HEK293 (cell line): ENCODE measurements at regions not wholly inside any gene's neighbourhood (a gene's known extent, or its start where the extent isn't known, plus 50 kb on each side); places are given as distances from the start of the nearest gene placed in this dataset.

Source experiments
- CTCF ChIA-PET: fragments of 350-600 bp; formaldehyde crosslinking; extraction: SDS; loops from one replicate; lab custom pipeline; 2021; ENCODE audit warnings: antibody characterized with exemption; lab: Yijun Ruan, JAX
- POLR2A ChIA-PET: fragments of 300-600 bp; formaldehyde crosslinking; extraction: SDS; loops from one replicate; lab custom pipeline; 2020; ENCODE audit warnings: antibody characterized with exemption, inconsistent platforms; lab: Yijun Ruan, JAX
- H3K27ac ChIP-seq: fragments of 200-500 bp; sonication (Bioruptor generic); 2 replicates; pipeline ENCODE4 v1.5.1; 2014; ENCODE audit warnings: low read depth, low read length, control low read depth, inconsistent platforms; ENCODE audit errors: extremely low read depth
- H3K36me3 ChIP-seq, 2 experiments: fragments of 200-500 bp in 1 of 2; sonication (Bioruptor generic) in 1 of 2; 1 replicate in 1 of 2; 2 replicates in 1 of 2; pipeline ENCODE4 v1.5.1; 2014 to 2017; ENCODE audit warnings: inconsistent platforms in 2 of 2, low read length in 2 of 2; ENCODE audit not compliant: control insufficient read depth in 2 of 2, insufficient read depth in 1 of 2
- H3K4me1 ChIP-seq: fragments of 200-500 bp; sonication (Bioruptor generic); 2 replicates; pipeline ENCODE4 v1.5.1; 2014; ENCODE audit warnings: mild to moderate bottlenecking, low read length, inconsistent platforms; ENCODE audit not compliant: control insufficient read depth, insufficient read depth
- H3K4me3 ChIP-seq: 2 replicates; pipeline ENCODE4 v1.5.1; 2011; ENCODE audit warnings: low read depth, mild to moderate bottlenecking, control low read depth, low read length, moderate library complexity
- H3K9me3 ChIP-seq: fragments of 200-500 bp; sonication (Bioruptor generic); 2 replicates; pipeline ENCODE4 v1.5.1; 2014; ENCODE audit warnings: low read depth, low read length, inconsistent platforms; ENCODE audit not compliant: control insufficient read depth, insufficient read depth
- HOXD13 ChIP-seq: sonication (generic); formaldehyde crosslinking; IDR thresholded peaks from 2 replicates; pipeline ENCODE4 v1.8.0; 2022; ENCODE audit warnings: missing genetic modification reagents, borderline replicate concordance
- SP3 ChIP-seq: fragments of 450-650 bp; formaldehyde crosslinking; IDR thresholded peaks from 2 replicates; pipeline ENCODE4 v1.5.1; 2016; ENCODE audit warnings: missing biosample characterization, missing genetic modification characterization
- WT1 ChIP-seq: fragments of 450-650 bp; formaldehyde crosslinking; IDR thresholded peaks from 2 replicates; pipeline ENCODE4 v1.5.1; 2016; ENCODE audit warnings: missing biosample characterization, missing genetic modification characterization
- ZNF112 ChIP-seq: fragments of 450-650 bp; formaldehyde crosslinking; IDR thresholded peaks from 2 replicates; pipeline ENCODE4 v1.5.0; 2017; ENCODE audit warnings: missing biosample characterization, missing genetic modification characterization
- ZNF133 ChIP-seq: fragments of 450-650 bp; formaldehyde crosslinking; IDR thresholded peaks from 2 replicates; pipeline ENCODE4 v1.5.1; 2016; ENCODE audit warnings: missing biosample characterization, missing genetic modification characterization
- ZNF211 ChIP-seq: fragments of 450-650 bp; formaldehyde crosslinking; IDR thresholded peaks from 2 replicates; pipeline ENCODE4 v1.5.1; 2016; ENCODE audit warnings: low read depth, missing biosample characterization, missing genetic modification characterization
- ZNF221 ChIP-seq: fragments of 450-650 bp; formaldehyde crosslinking; IDR thresholded peaks from 2 replicates; pipeline ENCODE4 v1.5.1; 2017; ENCODE audit warnings: missing biosample characterization, missing genetic modification characterization, borderline replicate concordance
- ZNF324 ChIP-seq: fragments of 450-650 bp; formaldehyde crosslinking; IDR thresholded peaks from 2 replicates; pipeline ENCODE4 v1.5.1; 2016; ENCODE audit warnings: missing biosample characterization, missing genetic modification characterization
- ZNF366 ChIP-seq: fragments of 450-650 bp; formaldehyde crosslinking; conservative IDR thresholded peaks from 2 replicates; pipeline ENCODE4 v1.5.1; 2016; ENCODE audit warnings: missing biosample characterization, missing genetic modification characterization
- ZNF473 ChIP-seq: fragments of 450-650 bp; formaldehyde crosslinking; IDR thresholded peaks from 2 replicates; pipeline ENCODE4 v1.5.1; 2017; ENCODE audit warnings: missing biosample characterization, missing genetic modification characterization
- ZNF530 ChIP-seq: fragments of 450-650 bp; formaldehyde crosslinking; IDR thresholded peaks from 2 replicates; pipeline ENCODE4 v1.5.1; 2016; ENCODE audit warnings: low read depth, missing biosample characterization, missing genetic modification characterization
- ZNF600 ChIP-seq: fragments of 450-650 bp; formaldehyde crosslinking; IDR thresholded peaks from 2 replicates; pipeline ENCODE4 v1.5.1; 2016; ENCODE audit warnings: missing biosample characterization, missing genetic modification characterization
- ZNF654 ChIP-seq: fragments of 450-650 bp; formaldehyde crosslinking; IDR thresholded peaks from 2 replicates; pipeline ENCODE4 v1.5.1; 2016; ENCODE audit warnings: low read depth, missing biosample characterization, missing genetic modification characterization
- ZNF768 ChIP-seq: fragments of 450-650 bp; formaldehyde crosslinking; IDR thresholded peaks from 2 replicates; pipeline ENCODE4 v1.5.1; 2018; ENCODE audit warnings: missing biosample characterization, mild to moderate bottlenecking, missing genetic modification characterization
- TF ChIP-seq, protein P1 (sequence below): fragments of 450-650 bp; formaldehyde crosslinking; IDR thresholded peaks from 2 replicates; pipeline ENCODE4 v1.5.1; 2016; ENCODE audit warnings: missing biosample characterization, missing genetic modification characterization
- TF ChIP-seq, protein P2 (sequence below): fragments of 450-650 bp; IDR thresholded peaks from 2 replicates; pipeline ENCODE4 v1.5.1; 2018; ENCODE audit warnings: missing biosample characterization, mild to moderate bottlenecking, missing genetic modification characterization
- TF ChIP-seq, protein P3 (sequence below): fragments of 450-650 bp; formaldehyde crosslinking; IDR thresholded peaks from 2 replicates; pipeline ENCODE4 v1.5.1; 2017; ENCODE audit warnings: missing biosample characterization, missing genetic modification characterization
- TF ChIP-seq, protein P4 (sequence below): fragments of 450-650 bp; formaldehyde crosslinking; IDR thresholded peaks from 2 replicates; pipeline ENCODE4 v1.5.1; 2017; ENCODE audit warnings: missing biosample characterization, mild to moderate bottlenecking, missing genetic modification characterization, moderate library complexity
- TF ChIP-seq, protein P5 (sequence below): fragments of 450-650 bp; formaldehyde crosslinking; IDR thresholded peaks from 2 replicates; pipeline ENCODE4 v1.5.1; 2016; ENCODE audit warnings: missing biosample characterization, missing genetic modification characterization
- TF ChIP-seq, protein P6 (sequence below): fragments of 450-650 bp; formaldehyde crosslinking; IDR thresholded peaks from 2 replicates; pipeline ENCODE4 v1.5.1; 2016; ENCODE audit warnings: missing biosample characterization, missing genetic modification characterization

DNA sequence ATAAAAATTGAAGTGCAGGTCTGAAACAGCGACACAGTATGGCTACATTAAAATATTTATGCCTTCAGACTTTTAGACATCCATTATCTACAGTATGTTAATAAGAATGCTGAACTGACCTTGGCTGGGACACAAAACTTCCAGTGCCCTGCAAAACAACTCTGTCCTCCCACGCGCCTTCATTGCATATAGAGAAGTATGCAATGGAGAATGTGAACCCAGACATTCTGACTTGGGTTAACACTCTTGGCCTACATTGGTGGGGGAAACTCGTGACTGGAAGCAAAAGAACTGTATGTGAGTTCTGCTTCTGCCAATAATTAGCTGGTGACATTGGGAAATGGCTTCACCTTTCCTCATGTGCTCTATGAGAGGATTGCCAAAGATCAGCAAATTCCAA, 110.5 kb upstream of the SLC24A5 start:
- Histone ChIP-seq H3K27ac (no peak overlapping the region), H3K36me3 (no peaks in the 10 kb centered on the region), H3K9me3 (no peaks in the 10 kb centered on the region), H3K4me3 (no peak overlapping the region), H3K4me1 (peaks cover 6% of the 10 kb centered on the region; the same call in 1 of the 2 replicates)
- TF ChIP-seq ZNF366 (tag by site-specific recombination) (no peak), ZNF221 (tag by site-specific recombination) (no peak), WT1 (tag by site-specific recombination) (no peak), ZNF530 (no peak), ZNF768 (tag by site-specific recombination) (no peak), ZNF211 (tag by site-specific recombination) (no peak), ZNF473 (tag by site-specific recombination) (no peak), ZNF112 (tag by site-specific recombination) (no peak), ZNF654 (tag by site-specific recombination) (no peak), ZNF324 (tag by site-specific recombination) (no peak), ZNF133 (tag by site-specific recombination) (no peak), HOXD13 (no peak), SP3 (tag by site-specific recombination) (no peak), ZNF600 (tag by site-specific recombination) (no peak)
- TF ChIP-seq, protein P1, sequence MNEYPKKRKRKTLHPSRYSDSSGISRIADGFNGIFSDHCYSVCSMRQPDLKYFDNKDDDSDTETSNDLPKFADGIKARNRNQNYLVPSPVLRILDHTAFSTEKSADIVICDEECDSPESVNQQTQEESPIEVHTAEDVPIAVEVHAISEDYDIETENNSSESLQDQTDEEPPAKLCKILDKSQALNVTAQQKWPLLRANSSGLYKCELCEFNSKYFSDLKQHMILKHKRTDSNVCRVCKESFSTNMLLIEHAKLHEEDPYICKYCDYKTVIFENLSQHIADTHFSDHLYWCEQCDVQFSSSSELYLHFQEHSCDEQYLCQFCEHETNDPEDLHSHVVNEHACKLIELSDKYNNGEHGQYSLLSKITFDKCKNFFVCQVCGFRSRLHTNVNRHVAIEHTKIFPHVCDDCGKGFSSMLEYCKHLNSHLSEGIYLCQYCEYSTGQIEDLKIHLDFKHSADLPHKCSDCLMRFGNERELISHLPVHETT (tag by site-specific recombination) = no peak
- TF ChIP-seq, protein P2, sequence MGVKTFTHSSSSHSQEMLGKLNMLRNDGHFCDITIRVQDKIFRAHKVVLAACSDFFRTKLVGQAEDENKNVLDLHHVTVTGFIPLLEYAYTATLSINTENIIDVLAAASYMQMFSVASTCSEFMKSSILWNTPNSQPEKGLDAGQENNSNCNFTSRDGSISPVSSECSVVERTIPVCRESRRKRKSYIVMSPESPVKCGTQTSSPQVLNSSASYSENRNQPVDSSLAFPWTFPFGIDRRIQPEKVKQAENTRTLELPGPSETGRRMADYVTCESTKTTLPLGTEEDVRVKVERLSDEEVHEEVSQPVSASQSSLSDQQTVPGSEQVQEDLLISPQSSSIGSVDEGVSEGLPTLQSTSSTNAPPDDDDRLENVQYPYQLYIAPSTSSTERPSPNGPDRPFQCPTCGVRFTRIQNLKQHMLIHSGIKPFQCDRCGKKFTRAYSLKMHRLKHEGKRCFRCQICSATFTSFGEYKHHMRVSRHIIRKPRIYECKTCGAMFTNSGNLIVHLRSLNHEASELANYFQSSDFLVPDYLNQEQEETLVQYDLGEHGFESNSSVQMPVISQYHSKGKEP (tag by site-specific recombination) = no peak
- TF ChIP-seq, protein P3, sequence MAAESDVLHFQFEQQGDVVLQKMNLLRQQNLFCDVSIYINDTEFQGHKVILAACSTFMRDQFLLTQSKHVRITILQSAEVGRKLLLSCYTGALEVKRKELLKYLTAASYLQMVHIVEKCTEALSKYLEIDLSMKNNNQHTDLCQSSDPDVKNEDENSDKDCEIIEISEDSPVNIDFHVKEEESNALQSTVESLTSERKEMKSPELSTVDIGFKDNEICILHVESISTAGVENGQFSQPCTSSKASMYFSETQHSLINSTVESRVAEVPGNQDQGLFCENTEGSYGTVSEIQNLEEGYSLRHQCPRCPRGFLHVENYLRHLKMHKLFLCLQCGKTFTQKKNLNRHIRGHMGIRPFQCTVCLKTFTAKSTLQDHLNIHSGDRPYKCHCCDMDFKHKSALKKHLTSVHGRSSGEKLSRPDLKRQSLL (tag by site-specific recombination) = no peak
- TF ChIP-seq, protein P4, sequence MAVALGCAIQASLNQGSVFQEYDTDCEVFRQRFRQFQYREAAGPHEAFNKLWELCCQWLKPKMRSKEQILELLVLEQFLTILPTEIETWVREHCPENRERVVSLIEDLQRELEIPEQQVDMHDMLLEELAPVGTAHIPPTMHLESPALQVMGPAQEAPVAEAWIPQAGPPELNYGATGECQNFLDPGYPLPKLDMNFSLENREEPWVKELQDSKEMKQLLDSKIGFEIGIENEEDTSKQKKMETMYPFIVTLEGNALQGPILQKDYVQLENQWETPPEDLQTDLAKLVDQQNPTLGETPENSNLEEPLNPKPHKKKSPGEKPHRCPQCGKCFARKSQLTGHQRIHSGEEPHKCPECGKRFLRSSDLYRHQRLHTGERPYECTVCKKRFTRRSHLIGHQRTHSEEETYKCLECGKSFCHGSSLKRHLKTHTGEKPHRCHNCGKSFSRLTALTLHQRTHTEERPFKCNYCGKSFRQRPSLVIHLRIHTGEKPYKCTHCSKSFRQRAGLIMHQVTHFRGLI (tag by site-specific recombination) = no peak
- TF ChIP-seq, protein P5, sequence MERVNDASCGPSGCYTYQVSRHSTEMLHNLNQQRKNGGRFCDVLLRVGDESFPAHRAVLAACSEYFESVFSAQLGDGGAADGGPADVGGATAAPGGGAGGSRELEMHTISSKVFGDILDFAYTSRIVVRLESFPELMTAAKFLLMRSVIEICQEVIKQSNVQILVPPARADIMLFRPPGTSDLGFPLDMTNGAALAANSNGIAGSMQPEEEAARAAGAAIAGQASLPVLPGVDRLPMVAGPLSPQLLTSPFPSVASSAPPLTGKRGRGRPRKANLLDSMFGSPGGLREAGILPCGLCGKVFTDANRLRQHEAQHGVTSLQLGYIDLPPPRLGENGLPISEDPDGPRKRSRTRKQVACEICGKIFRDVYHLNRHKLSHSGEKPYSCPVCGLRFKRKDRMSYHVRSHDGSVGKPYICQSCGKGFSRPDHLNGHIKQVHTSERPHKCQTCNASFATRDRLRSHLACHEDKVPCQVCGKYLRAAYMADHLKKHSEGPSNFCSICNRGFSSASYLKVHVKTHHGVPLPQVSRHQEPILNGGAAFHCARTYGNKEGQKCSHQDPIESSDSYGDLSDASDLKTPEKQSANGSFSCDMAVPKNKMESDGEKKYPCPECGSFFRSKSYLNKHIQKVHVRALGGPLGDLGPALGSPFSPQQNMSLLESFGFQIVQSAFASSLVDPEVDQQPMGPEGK (tag by site-specific recombination) = no peak
- TF ChIP-seq, protein P6, sequence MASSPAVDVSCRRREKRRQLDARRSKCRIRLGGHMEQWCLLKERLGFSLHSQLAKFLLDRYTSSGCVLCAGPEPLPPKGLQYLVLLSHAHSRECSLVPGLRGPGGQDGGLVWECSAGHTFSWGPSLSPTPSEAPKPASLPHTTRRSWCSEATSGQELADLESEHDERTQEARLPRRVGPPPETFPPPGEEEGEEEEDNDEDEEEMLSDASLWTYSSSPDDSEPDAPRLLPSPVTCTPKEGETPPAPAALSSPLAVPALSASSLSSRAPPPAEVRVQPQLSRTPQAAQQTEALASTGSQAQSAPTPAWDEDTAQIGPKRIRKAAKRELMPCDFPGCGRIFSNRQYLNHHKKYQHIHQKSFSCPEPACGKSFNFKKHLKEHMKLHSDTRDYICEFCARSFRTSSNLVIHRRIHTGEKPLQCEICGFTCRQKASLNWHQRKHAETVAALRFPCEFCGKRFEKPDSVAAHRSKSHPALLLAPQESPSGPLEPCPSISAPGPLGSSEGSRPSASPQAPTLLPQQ (tag by site-specific recombination) = no peak
- POLR2A ChIA-PET = no interaction called here
- CTCF ChIA-PET = no interaction called here
